ENCODE measurements at regions not wholly inside any gene's neighbourhood (a gene's known extent, or its start where the extent isn't known, plus 50 kb on each side); places are given as distances from the start of the nearest gene placed in this dataset.

- DNase-seq (ENCODE audit: low read depth) = no peak
Observed at GRCh38 chr1:98480271-98480670, 181.2 kb upstream of the SNX7 start.

GRCh38 chr1:98478121-98478520 is 183.4 kb upstream of the SNX7 start:
- DNase-seq (ENCODE audit: low read depth) = no peak

GRCh38 chr1:98472878-98473277 is 188.6 kb upstream of the SNX7 start:
- DNase-seq (ENCODE audit: low read depth) = no peak

GRCh38 chr1:98471633-98472032 is 189.9 kb upstream of the SNX7 start:
- no peak for DNase-seq (ENCODE audit: low read depth)

GRCh38 chr1:98468111-98468717 is 193.3 kb upstream of the SNX7 start:
- no peak for DNase-seq (ENCODE audit: low read depth)

- DNase-seq (ENCODE audit: low read depth) = no peak
Observed at GRCh38 chr1:98467586-98467985, 193.9 kb upstream of the SNX7 start.

GRCh38 chr1:98467122-98467521 is 194.4 kb upstream of the SNX7 start:
- DNase-seq (ENCODE audit: low read depth) = no peak

- DNase-seq (ENCODE audit: low read depth) = no peak
Observed at GRCh38 chr1:98461873-98462385, 199.6 kb upstream of the SNX7 start.

GRCh38 chr1:98460136-98460535 is 201.4 kb upstream of the SNX7 start:
- DNase-seq (ENCODE audit: low read depth) = no peak

- no peak for DNase-seq (ENCODE audit: low read depth)
Observed at GRCh38 chr1:98459486-98459870, 202.0 kb upstream of the SNX7 start.

GRCh38 chr1:98458511-98459485 is 202.7 kb upstream of the SNX7 start:
- no peak for DNase-seq (ENCODE audit: low read depth)

GRCh38 chr1:98457248-98457647 is 204.3 kb upstream of the SNX7 start:
- DNase-seq (ENCODE audit: low read depth) = no peak

GRCh38 chr1:98454666-98455065 is 206.9 kb upstream of the SNX7 start:
- DNase-seq (ENCODE audit: low read depth) = no peak

- DNase-seq (ENCODE audit: low read depth) = no peak
Observed at GRCh38 chr1:98453066-98453465, 208.5 kb upstream of the SNX7 start.

- no peak for DNase-seq (ENCODE audit: low read depth)
Observed at GRCh38 chr1:98452162-98452561, 209.4 kb upstream of the SNX7 start.

- DNase-seq (ENCODE audit: low read depth) = no peak
Observed at GRCh38 chr1:98441281-98441680, 220.2 kb upstream of the SNX7 start.

GRCh38 chr1:98439471-98439870 is 222.1 kb upstream of the SNX7 start:
- DNase-seq (ENCODE audit: low read depth) = no peak

- no peak for DNase-seq (ENCODE audit: low read depth)
Observed at GRCh38 chr1:98437540-98437939, 224.0 kb upstream of the SNX7 start.

GRCh38 chr1:98437011-98437410 is 224.5 kb upstream of the SNX7 start:
- DNase-seq (ENCODE audit: low read depth) = no peak

- no peak for DNase-seq (ENCODE audit: low read depth)
Observed at GRCh38 chr1:98429965-98430443, 231.5 kb upstream of the SNX7 start.

GRCh38 chr1:98428864-98429263 is 232.7 kb upstream of the SNX7 start:
- no peak for DNase-seq (ENCODE audit: low read depth)

GRCh38 chr1:98427664-98428063 is 233.9 kb upstream of the SNX7 start:
- no peak for DNase-seq (ENCODE audit: low read depth)

GRCh38 chr1:98426092-98426491 is 235.4 kb upstream of the SNX7 start:
- no peak for DNase-seq (ENCODE audit: low read depth)
